ENCODE measurements at regions not wholly inside any gene's neighbourhood (a gene's known extent, or its start where the extent isn't known, plus 50 kb on each side); places are given as distances from the start of the nearest gene placed in this dataset.

DNA sequence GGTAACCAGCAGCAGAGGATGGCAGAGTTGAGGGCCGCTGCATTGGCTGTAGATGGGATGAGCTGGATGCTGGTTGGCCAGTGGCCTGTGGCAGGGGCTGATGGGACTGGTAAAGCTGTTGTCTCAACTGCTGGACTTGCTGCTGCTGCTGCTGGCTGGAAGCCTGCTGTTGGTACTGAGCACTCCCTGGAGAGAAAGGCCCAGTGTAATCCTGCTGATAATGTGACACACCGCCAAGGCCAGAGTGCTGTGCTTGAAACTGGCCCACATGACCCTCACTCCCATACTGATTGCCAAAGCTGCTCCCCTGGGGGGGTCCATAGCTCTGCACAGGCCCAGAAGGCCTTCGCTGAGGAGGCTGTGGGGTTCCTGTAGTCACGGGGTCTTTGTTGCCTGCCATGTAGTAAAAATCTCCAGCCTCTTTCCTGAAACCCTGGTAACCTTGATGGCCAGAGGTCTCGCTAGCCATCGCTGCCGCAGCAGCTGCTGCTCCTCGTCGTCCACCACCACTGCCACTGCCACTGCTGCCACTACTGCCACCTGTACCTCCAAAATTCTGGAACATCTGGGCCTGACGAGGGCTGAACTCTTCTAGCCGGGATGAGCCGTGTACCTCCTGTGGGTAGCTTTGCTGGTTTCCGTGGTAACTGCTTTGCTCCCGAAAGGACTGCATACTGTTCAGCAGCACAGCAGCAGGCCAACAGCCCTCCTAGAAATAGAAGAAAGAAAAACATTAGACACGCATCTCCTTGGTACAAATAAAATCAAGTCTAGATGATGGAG lies 55.6 kb downstream of the TCF20 start:
- TF ChIP-seq, protein P1, sequence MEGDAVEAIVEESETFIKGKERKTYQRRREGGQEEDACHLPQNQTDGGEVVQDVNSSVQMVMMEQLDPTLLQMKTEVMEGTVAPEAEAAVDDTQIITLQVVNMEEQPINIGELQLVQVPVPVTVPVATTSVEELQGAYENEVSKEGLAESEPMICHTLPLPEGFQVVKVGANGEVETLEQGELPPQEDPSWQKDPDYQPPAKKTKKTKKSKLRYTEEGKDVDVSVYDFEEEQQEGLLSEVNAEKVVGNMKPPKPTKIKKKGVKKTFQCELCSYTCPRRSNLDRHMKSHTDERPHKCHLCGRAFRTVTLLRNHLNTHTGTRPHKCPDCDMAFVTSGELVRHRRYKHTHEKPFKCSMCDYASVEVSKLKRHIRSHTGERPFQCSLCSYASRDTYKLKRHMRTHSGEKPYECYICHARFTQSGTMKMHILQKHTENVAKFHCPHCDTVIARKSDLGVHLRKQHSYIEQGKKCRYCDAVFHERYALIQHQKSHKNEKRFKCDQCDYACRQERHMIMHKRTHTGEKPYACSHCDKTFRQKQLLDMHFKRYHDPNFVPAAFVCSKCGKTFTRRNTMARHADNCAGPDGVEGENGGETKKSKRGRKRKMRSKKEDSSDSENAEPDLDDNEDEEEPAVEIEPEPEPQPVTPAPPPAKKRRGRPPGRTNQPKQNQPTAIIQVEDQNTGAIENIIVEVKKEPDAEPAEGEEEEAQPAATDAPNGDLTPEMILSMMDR (IDR thresholded peaks at IDR 0.05; ENCODE audit: low read length): no peak
- TF ChIP-seq EZH2 (optimal IDR thresholded peaks at IDR 0.05; ENCODE audit: low read depth, low read length) (no peak), EZH2phosphoT487 (IDR thresholded peaks at IDR 0.05; ENCODE audit: low read length) (no peak)

Data from MM.1S (cell line).